GM18868 (cell line): ENCODE measurements at regions not wholly inside any gene's neighbourhood (a gene's known extent, or its start where the extent isn't known, plus 50 kb on each side); places are given as distances from the start of the nearest gene placed in this dataset.
"Not testable (repeated sequence)": the region's sequence is repeated elsewhere in the genome, so short reads cannot be mapped to it uniquely, and the experiment has no call there.

ENCODE experiments used
- ATAC-seq: cut with Tn5 transposase; IDR thresholded peaks from one replicate; pipeline ENCODE4 v1.9.1; 2021; ENCODE audit warnings: mild to moderate bottlenecking, moderate library complexity; ENCODE audit not compliant: unreplicated experiment

GRCh38 chr6:23692184-23692583, 433.8 kb upstream of the NRSN1 start:
- ATAC-seq, result no peak

- no peak for ATAC-seq
Observed at GRCh38 chr6:23696992-23697391, 429.0 kb upstream of the NRSN1 start.

- no peak for ATAC-seq
Observed at GRCh38 chr6:23704479-23705052, 421.4 kb upstream of the NRSN1 start.

- no peak for ATAC-seq
Observed at GRCh38 chr6:23705697-23706096, 420.3 kb upstream of the NRSN1 start.

GRCh38 chr6:23712756-23713155, 413.3 kb upstream of the NRSN1 start:
- ATAC-seq, result no peak

GRCh38 chr6:23713211-23713610, 412.8 kb upstream of the NRSN1 start:
- no peak for ATAC-seq

- no peak for ATAC-seq
Observed at GRCh38 chr6:23728707-23729106, 397.3 kb upstream of the NRSN1 start.

- ATAC-seq, result no peak
Observed at GRCh38 chr6:23731609-23732008, 394.4 kb upstream of the NRSN1 start.

- no peak for ATAC-seq
Observed at GRCh38 chr6:23732521-23732920, 393.5 kb upstream of the NRSN1 start.

GRCh38 chr6:23735151-23735550, 390.9 kb upstream of the NRSN1 start:
- ATAC-seq, result no peak

GRCh38 chr6:23736577-23736976, 389.4 kb upstream of the NRSN1 start:
- ATAC-seq, result no peak

- no peak for ATAC-seq
Observed at GRCh38 chr6:23747239-23747638, 378.8 kb upstream of the NRSN1 start.

- ATAC-seq, result no peak
Observed at GRCh38 chr6:23752414-23752813, 373.6 kb upstream of the NRSN1 start.

- no peak for ATAC-seq
Observed at GRCh38 chr6:23754197-23754596, 371.8 kb upstream of the NRSN1 start.

GRCh38 chr6:23775127-23775526, 350.9 kb upstream of the NRSN1 start:
- ATAC-seq, result no peak

GRCh38 chr6:23783901-23784300, 342.1 kb upstream of the NRSN1 start:
- ATAC-seq, result no peak

GRCh38 chr6:23784301-23784919, 341.6 kb upstream of the NRSN1 start:
- no peak for ATAC-seq

- no peak for ATAC-seq
Observed at GRCh38 chr6:23790756-23791155, 335.3 kb upstream of the NRSN1 start.

GRCh38 chr6:23797041-23797440, 329.0 kb upstream of the NRSN1 start:
- no peak for ATAC-seq

- ATAC-seq, result not testable (repeated sequence)
Observed at GRCh38 chr6:23804289-23804688, 321.7 kb upstream of the NRSN1 start.

- not testable (repeated sequence) for ATAC-seq
Observed at GRCh38 chr6:23821141-23821540, 304.9 kb upstream of the NRSN1 start.

GRCh38 chr6:23823421-23823820, 302.6 kb upstream of the NRSN1 start:
- no peak for ATAC-seq

- no peak for ATAC-seq
Observed at GRCh38 chr6:23826572-23826971, 299.4 kb upstream of the NRSN1 start.
